ENCODE measurements at regions not wholly inside any gene's neighbourhood (a gene's known extent, or its start where the extent isn't known, plus 50 kb on each side); places are given as distances from the start of the nearest gene placed in this dataset.

GRCh38 chr5:74952406-74952805 is 86.2 kb upstream of the FAM169A start:
- Mint-ChIP-seq H3K36me3 (ENCODE audit: unreplicated experiment) (peaks cover 12% of the 10 kb centered on the region), H3K4me3 (ENCODE audit: unreplicated experiment) (no peak overlapping the region), H3K27ac (ENCODE audit: unreplicated experiment) (no peak overlapping the region), H3K9me3 (ENCODE audit: unreplicated experiment) (peaks cover 3% of the 10 kb centered on the region), H3K4me1 (ENCODE audit: low read depth, unreplicated experiment) (peaks cover 6% of the 10 kb centered on the region), H3K27me3 (ENCODE audit: unreplicated experiment) (no peaks in the 10 kb centered on the region)
- no peak for TF ChIP-seq CTCF (IDR thresholded peaks at IDR 0.05; ENCODE audit: partially characterized antibody, unreplicated experiment)
- DNase-seq: no peak

- H3K27ac Mint-ChIP-seq (ENCODE audit: unreplicated experiment): no peak overlapping the region
- DNase-seq: no peak
- peaks cover 12% of the 10 kb centered on the region for H3K36me3 Mint-ChIP-seq (ENCODE audit: unreplicated experiment)
- no peak for TF ChIP-seq CTCF (IDR thresholded peaks at IDR 0.05; ENCODE audit: partially characterized antibody, unreplicated experiment)
- no peaks in the 10 kb centered on the region for H3K27me3 Mint-ChIP-seq (ENCODE audit: unreplicated experiment)
- H3K4me1 Mint-ChIP-seq (ENCODE audit: low read depth, unreplicated experiment): peaks cover 10% of the 10 kb centered on the region
- peaks cover 3% of the 10 kb centered on the region for H3K9me3 Mint-ChIP-seq (ENCODE audit: unreplicated experiment)
- H3K4me3 Mint-ChIP-seq (ENCODE audit: unreplicated experiment): no peak overlapping the region
These were observed 85.7 kb upstream of the FAM169A start for GRCh38 chr5:74951865-74952264.

DNA sequence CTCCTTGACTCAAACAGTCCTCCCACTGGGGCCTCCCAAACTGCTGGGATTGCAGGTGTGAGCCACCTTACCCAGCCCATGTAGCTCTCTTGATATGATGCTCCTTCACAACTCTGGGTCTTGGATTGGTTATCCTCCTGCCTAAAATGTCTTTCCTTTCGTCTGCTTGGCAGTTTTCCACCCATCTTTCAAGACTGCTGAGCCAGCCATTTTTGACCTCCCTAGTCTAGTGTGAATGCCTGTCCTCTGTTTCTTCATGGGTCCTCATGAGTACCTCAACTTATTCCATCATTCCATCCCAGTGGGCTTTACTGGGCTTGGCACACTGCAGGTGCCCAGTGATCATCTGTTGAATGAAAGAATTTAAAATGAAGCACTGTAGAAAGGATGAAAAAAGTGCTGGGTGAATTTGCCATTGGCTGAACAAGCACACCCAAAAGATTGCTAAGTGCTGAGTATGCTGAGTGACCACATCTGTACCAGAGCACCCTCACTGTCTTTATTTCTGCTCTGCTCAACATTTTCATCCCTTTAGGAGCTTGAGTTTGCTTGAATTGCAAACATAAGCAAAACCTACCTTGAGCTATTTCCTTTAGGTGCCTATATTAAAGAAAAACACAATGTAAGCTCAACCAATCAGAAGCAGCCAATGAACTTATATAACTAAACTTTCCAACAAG is 84.8 kb upstream of the FAM169A start:
- TF ChIP-seq CTCF (IDR thresholded peaks at IDR 0.05; ENCODE audit: partially characterized antibody, unreplicated experiment): no peak
- peaks cover 15% of the 10 kb centered on the region for H3K4me1 Mint-ChIP-seq (ENCODE audit: low read depth, unreplicated experiment)
- peaks cover 3% of the 10 kb centered on the region for H3K9me3 Mint-ChIP-seq (ENCODE audit: unreplicated experiment)
- no peaks in the 10 kb centered on the region for H3K27me3 Mint-ChIP-seq (ENCODE audit: unreplicated experiment)
- H3K4me3 Mint-ChIP-seq (ENCODE audit: unreplicated experiment): no peak overlapping the region
- H3K36me3 Mint-ChIP-seq (ENCODE audit: unreplicated experiment): peaks cover 7% of the 10 kb centered on the region
- DNase-seq: no peak
- H3K27ac Mint-ChIP-seq (ENCODE audit: unreplicated experiment): no peak overlapping the region

DNA sequence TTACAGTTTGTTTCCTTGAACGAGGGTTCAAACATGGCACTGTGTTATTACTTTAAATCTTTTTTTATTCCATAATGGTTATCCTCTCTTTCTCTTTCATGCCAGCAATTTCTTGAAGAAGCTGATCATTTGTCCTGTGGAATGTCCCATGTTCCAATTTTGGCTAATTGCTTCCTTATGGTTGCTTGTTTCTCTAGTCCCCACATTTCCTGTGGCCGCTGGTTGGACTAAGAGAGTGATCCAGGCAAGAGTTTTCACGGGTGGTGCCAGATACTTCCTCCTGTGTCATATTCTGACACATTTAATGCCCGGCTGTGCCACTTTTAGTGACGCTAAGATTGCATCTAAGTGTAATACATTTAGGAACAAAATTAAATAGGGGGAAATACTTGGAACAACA is 83.8 kb upstream of the FAM169A start:
- Mint-ChIP-seq H3K36me3 (ENCODE audit: unreplicated experiment) (no peaks in the 10 kb centered on the region), H3K4me1 (ENCODE audit: low read depth, unreplicated experiment) (peaks cover 16% of the 10 kb centered on the region), H3K4me3 (ENCODE audit: unreplicated experiment) (no peak overlapping the region), H3K9me3 (ENCODE audit: unreplicated experiment) (no peaks in the 10 kb centered on the region), H3K27me3 (ENCODE audit: unreplicated experiment) (no peaks in the 10 kb centered on the region), H3K27ac (ENCODE audit: unreplicated experiment) (no peak overlapping the region)
- no peak for DNase-seq
- TF ChIP-seq CTCF (IDR thresholded peaks at IDR 0.05; ENCODE audit: partially characterized antibody, unreplicated experiment): no peak

DNA sequence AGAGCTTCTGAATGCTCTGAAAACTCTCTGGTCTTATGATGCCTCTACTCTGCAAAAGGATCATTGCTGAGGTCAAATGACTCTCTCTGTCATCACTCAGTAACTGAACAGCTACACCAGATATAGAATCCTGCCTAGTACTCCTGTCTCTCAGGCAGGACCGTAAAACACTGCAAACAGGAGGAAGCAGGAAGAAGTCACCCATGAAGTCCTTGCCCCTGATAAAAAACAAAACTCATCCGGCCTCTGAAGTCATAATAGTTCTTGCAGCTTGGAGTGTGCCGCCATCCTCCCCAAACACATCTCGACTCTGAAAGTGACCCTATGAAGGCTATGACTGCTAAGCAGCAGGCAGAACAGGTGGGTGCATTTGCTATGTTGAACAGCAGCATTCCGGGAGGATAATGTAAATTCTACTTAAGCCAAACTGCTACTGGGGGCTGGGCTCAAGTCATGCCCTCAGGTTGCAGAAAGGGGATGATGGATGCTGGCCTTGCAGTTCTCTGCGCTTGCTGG is 81.9 kb upstream of the FAM169A start:
- H3K36me3 Mint-ChIP-seq (ENCODE audit: unreplicated experiment): no peaks in the 10 kb centered on the region
- TF ChIP-seq CTCF (IDR thresholded peaks at IDR 0.05; ENCODE audit: partially characterized antibody, unreplicated experiment): no peak
- no peak overlapping the region for H3K4me3 Mint-ChIP-seq (ENCODE audit: unreplicated experiment)
- DNase-seq: no peak
- H3K4me1 Mint-ChIP-seq (ENCODE audit: low read depth, unreplicated experiment): peaks cover 16% of the 10 kb centered on the region
- no peak overlapping the region for H3K27ac Mint-ChIP-seq (ENCODE audit: unreplicated experiment)
- no peaks in the 10 kb centered on the region for H3K27me3 Mint-ChIP-seq (ENCODE audit: unreplicated experiment)
- no peaks in the 10 kb centered on the region for H3K9me3 Mint-ChIP-seq (ENCODE audit: unreplicated experiment)

Data from glutamatergic neuron (in vitro differentiated cells).